LNCAP (cell line): ENCODE measurements at regions not wholly inside any gene's neighbourhood (a gene's known extent, or its start where the extent isn't known, plus 50 kb on each side); places are given as distances from the start of the nearest gene placed in this dataset.

ENCODE experiments used
- CTCF ChIP-seq: fragments of 450-650 bp; IDR thresholded peaks from 2 replicates; pipeline ENCODE4 v1.5.1; 2017; ENCODE audit warnings: mild to moderate bottlenecking

DNA sequence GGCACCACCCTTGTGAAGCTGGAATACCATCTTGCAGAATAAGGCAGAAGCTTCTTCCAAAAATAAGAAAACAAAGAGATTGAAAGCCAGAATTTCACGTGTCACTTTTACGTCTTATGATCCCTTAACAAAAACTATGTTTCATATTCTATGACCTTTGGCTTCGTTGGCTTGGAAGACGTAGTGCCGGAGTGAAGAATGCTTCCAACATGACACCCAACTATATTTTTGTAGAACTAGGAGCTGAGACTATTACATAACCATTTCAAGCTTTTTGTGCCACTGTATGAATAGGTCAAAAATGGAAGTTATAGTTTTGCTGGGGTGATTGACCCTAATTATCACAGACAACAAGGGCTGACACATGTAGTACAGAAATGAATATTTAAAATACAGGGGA, 996.2 kb downstream of the ADGRL3 start:
- no peak for TF ChIP-seq CTCF

GRCh38 chr4:62194342-62194741, 994.2 kb downstream of the ADGRL3 start:
- TF ChIP-seq CTCF: no peak

DNA sequence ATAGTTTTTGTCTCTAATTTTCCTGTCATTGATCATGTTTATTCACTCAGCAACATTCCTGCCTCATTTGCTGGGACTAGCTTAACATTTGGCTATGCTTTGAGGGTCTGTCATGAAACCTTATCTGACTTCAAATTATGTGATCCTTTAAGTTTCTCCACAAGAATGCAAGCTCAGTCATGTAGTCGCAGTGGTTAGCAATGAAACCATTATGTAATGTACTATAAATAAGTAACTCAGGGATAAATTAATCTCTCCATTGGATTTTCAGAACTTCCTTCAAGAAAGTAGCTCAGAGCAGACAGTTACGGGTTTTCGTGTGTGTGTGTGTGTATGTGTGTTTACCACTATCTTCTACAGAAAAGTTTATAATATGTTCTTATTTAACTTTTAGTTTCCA, 993.6 kb downstream of the ADGRL3 start:
- no peak for TF ChIP-seq CTCF

DNA sequence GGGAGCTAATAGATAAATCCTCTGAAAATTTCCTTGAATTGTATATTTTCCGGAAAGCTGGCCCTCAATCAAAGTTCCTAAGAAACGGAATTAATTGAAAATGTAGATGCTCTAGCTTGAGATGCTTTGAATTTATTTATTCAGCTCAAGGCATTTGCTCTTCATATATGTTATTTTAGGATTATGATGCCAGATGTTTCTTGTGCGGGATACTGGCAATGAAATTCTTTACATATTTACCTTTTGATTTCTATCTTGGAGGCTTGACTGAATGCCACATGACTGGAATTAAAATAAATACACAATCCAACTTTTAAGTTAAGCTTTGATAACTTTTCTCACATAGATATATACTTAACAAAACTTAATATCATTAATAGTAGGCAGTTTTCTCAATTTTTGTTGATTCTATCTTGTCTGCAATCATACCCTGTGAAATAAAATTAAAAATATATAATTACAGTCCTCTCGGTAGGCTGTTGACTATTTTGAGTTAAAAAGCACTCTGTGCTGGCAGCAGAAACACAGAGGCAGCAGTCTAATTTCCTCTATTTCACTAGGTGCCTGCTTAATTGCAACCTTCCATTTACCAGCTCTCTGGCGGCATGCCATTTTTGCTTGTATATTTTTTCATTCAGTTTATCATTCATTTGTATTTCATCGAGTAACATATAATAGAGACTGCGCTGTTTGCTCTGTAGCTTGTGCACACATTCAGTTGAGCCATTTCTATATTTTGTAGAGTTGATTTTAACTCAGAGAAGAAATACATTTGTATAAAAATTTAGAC, 991.5 kb downstream of the ADGRL3 start:
- no peak for TF ChIP-seq CTCF

DNA sequence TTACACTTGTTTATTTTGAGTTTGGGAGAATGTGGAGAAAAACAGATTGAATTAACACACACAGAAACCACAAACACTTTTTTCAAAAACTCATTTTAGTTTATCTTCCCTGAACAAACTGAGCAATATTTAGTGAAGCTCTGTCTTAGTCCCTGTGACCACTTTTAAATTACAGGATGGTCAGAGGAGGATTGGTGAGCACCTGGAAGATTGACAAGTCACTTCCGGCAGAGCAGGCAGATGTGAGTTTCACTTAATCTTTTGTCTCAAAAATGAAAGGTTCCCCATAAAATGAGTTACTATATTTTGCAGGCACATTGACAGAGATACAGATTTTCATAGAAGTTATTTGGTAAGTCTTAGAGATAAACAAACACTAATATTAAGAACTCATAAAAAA, 970.1 kb downstream of the ADGRL3 start:
- TF ChIP-seq CTCF: no peak

DNA sequence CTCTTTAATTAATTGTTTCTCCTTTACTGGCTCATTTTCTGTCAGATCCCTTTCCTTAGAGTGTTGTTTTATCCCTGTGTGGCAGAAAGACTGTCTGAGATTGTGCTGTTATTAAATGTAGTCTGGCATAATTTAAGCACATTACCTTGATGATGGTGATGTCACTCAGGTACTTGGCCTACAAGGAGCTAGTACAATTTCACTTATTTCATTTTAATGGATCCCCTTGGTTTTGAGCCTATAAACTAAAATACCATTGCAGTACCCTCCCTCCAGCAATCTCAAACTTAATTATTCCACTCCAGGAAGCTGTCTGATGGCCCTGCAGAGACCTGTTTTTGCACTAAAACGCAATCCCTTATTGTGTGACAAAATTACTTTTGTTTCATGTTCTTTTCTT, 968.6 kb downstream of the ADGRL3 start:
- no peak for TF ChIP-seq CTCF

- no peak for TF ChIP-seq CTCF
Measured at GRCh38 chr4:62162606-62163005, 962.5 kb downstream of the ADGRL3 start.

DNA sequence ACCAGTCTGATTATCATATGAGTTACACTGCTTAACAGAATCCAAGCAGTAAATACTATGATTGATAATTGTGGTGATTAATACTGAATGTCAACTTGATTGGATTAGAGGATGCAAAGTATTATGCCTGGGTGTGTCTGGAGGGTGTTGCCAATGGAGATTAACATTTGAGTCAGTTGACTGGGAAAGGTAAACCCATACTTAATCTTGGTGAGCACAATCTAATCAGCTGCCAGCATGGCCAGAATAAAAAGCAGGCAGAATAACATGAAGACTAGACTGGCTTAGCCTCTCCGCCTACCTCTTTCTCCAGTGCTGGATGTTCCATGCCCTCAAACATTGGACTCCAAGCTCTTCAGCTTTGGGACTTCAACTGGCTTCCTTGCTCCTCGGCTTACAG, 961.3 kb downstream of the ADGRL3 start:
- TF ChIP-seq CTCF: no peak
